ENCODE measurements at regions not wholly inside any gene's neighbourhood (a gene's known extent, or its start where the extent isn't known, plus 50 kb on each side); places are given as distances from the start of the nearest gene placed in this dataset.

GRCh38 chr13:42722883-42723539 lies 58.4 kb upstream of the FAM216B start:
- dilution Hi-C loops (cut with MboI; ENCODE audit: extremely low pct_ligation_motif_present, low sequenced_read_pairs) = no loop called here
- Histone ChIP-seq H2AFZ (ENCODE audit: control insufficient read depth, low read length) (no peak overlapping the region), H3K9me3 (ENCODE audit: control insufficient read depth, low read depth, low read length) (no peaks in the 10 kb centered on the region), H3K27ac (ENCODE audit: control insufficient read depth, insufficient read depth, low read length) (no peak overlapping the region), H3K4me1 (ENCODE audit: control insufficient read depth, extremely low read depth, insufficient read depth, low read length) (peaks cover 9% of the 10 kb centered on the region), H3K4me3 (ENCODE audit: control insufficient read depth in 2 of 3, extremely low read depth in 1 of 3, insufficient read depth in 2 of 3, low read depth in 1 of 3, low read length in 3 of 3) (no peak overlapping the region), H3K36me3 (ENCODE audit: control insufficient read depth in 2 of 2, extremely low read depth in 1 of 2, insufficient read depth in 2 of 2, low read length in 2 of 2) (no peaks in the 10 kb centered on the region), H3K9ac (ENCODE audit: control insufficient read depth, extremely low read depth, insufficient read depth, low read length) (no peak overlapping the region), H3K27me3 (ENCODE audit: control insufficient read depth, extremely low read depth, insufficient read depth, low read length) (no peaks in the 10 kb centered on the region), H3K79me2 (ENCODE audit: control insufficient read depth, insufficient read depth, low read length) (no peaks in the 10 kb centered on the region), H3K9me1 (ENCODE audit: control insufficient read depth, extremely low read depth, insufficient read depth, low read length) (no peaks in the 10 kb centered on the region), H3K4me2 (ENCODE audit: control insufficient read depth, extremely low read depth, insufficient read depth, low read depth, low read length) (no peak overlapping the region), H4K20me1 (ENCODE audit: control insufficient read depth, extremely low read depth, insufficient read depth, low read length) (no peaks in the 10 kb centered on the region)
- TF ChIP-seq CTCF (optimal IDR thresholded peaks at IDR 0.05 in 1 of 3, IDR thresholded peaks at IDR 0.05 in 1 of 3, conservative IDR thresholded peaks at IDR 0.05 in 1 of 3; ENCODE audit: extremely low read depth in 1 of 3, insufficient read depth in 2 of 3, low read length in 3 of 3) (no peak), EZH2 (IDR thresholded peaks at IDR 0.05; ENCODE audit: low read length) (no peak)
- DNase-seq (ENCODE audit: low read depth, low spot score) = no peak
- no peak for FAIRE-seq

GRCh38 chr13:42728507-42729180 lies 52.7 kb upstream of the FAM216B start:
- Histone ChIP-seq H3K4me1 (ENCODE audit: control insufficient read depth, extremely low read depth, insufficient read depth, low read length) (peaks cover 6% of the 10 kb centered on the region), H3K79me2 (ENCODE audit: control insufficient read depth, insufficient read depth, low read length) (no peaks in the 10 kb centered on the region), H3K36me3 (ENCODE audit: control insufficient read depth in 2 of 2, extremely low read depth in 1 of 2, insufficient read depth in 2 of 2, low read length in 2 of 2) (no peaks in the 10 kb centered on the region), H4K20me1 (ENCODE audit: control insufficient read depth, extremely low read depth, insufficient read depth, low read length) (no peaks in the 10 kb centered on the region), H3K9ac (ENCODE audit: control insufficient read depth, extremely low read depth, insufficient read depth, low read length) (no peak overlapping the region), H3K9me3 (ENCODE audit: control insufficient read depth, low read depth, low read length) (no peaks in the 10 kb centered on the region), H3K4me3 (ENCODE audit: control insufficient read depth in 2 of 3, extremely low read depth in 1 of 3, insufficient read depth in 2 of 3, low read depth in 1 of 3, low read length in 3 of 3) (no peak overlapping the region), H2AFZ (ENCODE audit: control insufficient read depth, low read length) (no peak overlapping the region), H3K4me2 (ENCODE audit: control insufficient read depth, extremely low read depth, insufficient read depth, low read depth, low read length) (peak overlapping the region; percentile 24), H3K27me3 (ENCODE audit: control insufficient read depth, extremely low read depth, insufficient read depth, low read length) (no peaks in the 10 kb centered on the region), H3K27ac (ENCODE audit: control insufficient read depth, insufficient read depth, low read length) (no peak overlapping the region), H3K9me1 (ENCODE audit: control insufficient read depth, extremely low read depth, insufficient read depth, low read length) (no peaks in the 10 kb centered on the region)
- no peak for DNase-seq (ENCODE audit: low read depth, low spot score)
- FAIRE-seq = peak; percentile 69
- TF ChIP-seq CTCF (optimal IDR thresholded peaks at IDR 0.05 in 1 of 3, IDR thresholded peaks at IDR 0.05 in 1 of 3, conservative IDR thresholded peaks at IDR 0.05 in 1 of 3; ENCODE audit: extremely low read depth in 1 of 3, insufficient read depth in 2 of 3, low read length in 3 of 3) = no peak
- no peak for TF ChIP-seq EZH2 (IDR thresholded peaks at IDR 0.05; ENCODE audit: low read length)
- dilution Hi-C loops (cut with MboI; ENCODE audit: extremely low pct_ligation_motif_present, low sequenced_read_pairs) = no loop called here
